GM18858 (cell line): ENCODE measurements at regions not wholly inside any gene's neighbourhood (a gene's known extent, or its start where the extent isn't known, plus 50 kb on each side); places are given as distances from the start of the nearest gene placed in this dataset.

Experiments
- ATAC-seq: cut with Tn5 transposase; IDR thresholded peaks from one replicate; pipeline ENCODE4 v1.9.1; 2021; ENCODE audit not compliant: unreplicated experiment

GRCh38 chr4:113849771-113850170 lies 88.2 kb upstream of the CAMK2D start:
- no peak for ATAC-seq

GRCh38 chr4:113847710-113848109 lies 86.2 kb upstream of the CAMK2D start:
- ATAC-seq, result no peak

- ATAC-seq, result no peak
Observed at GRCh38 chr4:113846433-113846832, 84.9 kb upstream of the CAMK2D start.

GRCh38 chr4:113845138-113845537 lies 83.6 kb upstream of the CAMK2D start:
- ATAC-seq, result no peak

GRCh38 chr4:113844369-113844768 lies 82.8 kb upstream of the CAMK2D start:
- no peak for ATAC-seq

GRCh38 chr4:113840861-113841260 lies 79.3 kb upstream of the CAMK2D start:
- ATAC-seq, result no peak

GRCh38 chr4:113838460-113838859 lies 76.9 kb upstream of the CAMK2D start:
- ATAC-seq, result no peak

GRCh38 chr4:113837397-113837796 lies 75.9 kb upstream of the CAMK2D start:
- peak; percentile 100 for ATAC-seq

GRCh38 chr4:113835005-113835404 lies 73.5 kb upstream of the CAMK2D start:
- no peak for ATAC-seq

- no peak for ATAC-seq
Observed at GRCh38 chr4:113834298-113834697, 72.8 kb upstream of the CAMK2D start.

- ATAC-seq, result no peak
Observed at GRCh38 chr4:113832803-113833202, 71.3 kb upstream of the CAMK2D start.

- ATAC-seq, result no peak
Observed at GRCh38 chr4:113831457-113831856, 69.9 kb upstream of the CAMK2D start.

- ATAC-seq, result no peak
Observed at GRCh38 chr4:113828702-113829101, 67.2 kb upstream of the CAMK2D start.

- no peak for ATAC-seq
Observed at GRCh38 chr4:113827285-113827684, 65.7 kb upstream of the CAMK2D start.

- no peak for ATAC-seq
Observed at GRCh38 chr4:113826421-113826820, 64.9 kb upstream of the CAMK2D start.

GRCh38 chr4:113825272-113825671 lies 63.7 kb upstream of the CAMK2D start:
- peak; percentile 60 for ATAC-seq

GRCh38 chr4:113824396-113824795 lies 62.9 kb upstream of the CAMK2D start:
- ATAC-seq, result no peak

- ATAC-seq, result peak; percentile 57
Observed at GRCh38 chr4:113823291-113823659, 61.7 kb upstream of the CAMK2D start.

- ATAC-seq, result peak; percentile 71
Observed at GRCh38 chr4:113822555-113823290, 61.2 kb upstream of the CAMK2D start.

- ATAC-seq, result no peak
Observed at GRCh38 chr4:113821856-113822255, 60.3 kb upstream of the CAMK2D start.

GRCh38 chr4:113820108-113820507 lies 58.6 kb upstream of the CAMK2D start:
- ATAC-seq, result no peak

- ATAC-seq, result no peak
Observed at GRCh38 chr4:113815826-113816225, 54.3 kb upstream of the CAMK2D start.

- ATAC-seq, result no peak
Observed at GRCh38 chr4:113811359-113811758, 49.8 kb upstream of the CAMK2D start.
